Activated naive CD4-positive, alpha-beta T cell treated with anti-CD3 and anti-CD28 coated beads for 36 hours (primary cell): ENCODE measurements at regions not wholly inside any gene's neighbourhood (a gene's known extent, or its start where the extent isn't known, plus 50 kb on each side); places are given as distances from the start of the nearest gene placed in this dataset.

Source experiments
- CTCF ChIA-PET: fragments of 350-600 bp; sonication (Branson Sonifier 250); formaldehyde crosslinking; loops from one replicate; lab custom pipeline; 2021; ENCODE audit warnings: antibody characterized with exemption; lab: Charles Lee
- DNase-seq: peaks from one replicate; pipeline ENCODE4 v3.0.0-alpha.2; 2020
- H3K27ac Mint-ChIP-seq: one replicate; pipeline ENCODE4 v1.8.0; 2021; ENCODE audit warnings: mild to moderate bottlenecking, mixed read lengths
- H3K27me3 Mint-ChIP-seq: one replicate; pipeline ENCODE4 v1.8.0; 2021; ENCODE audit warnings: low read depth, mixed read lengths
- H3K36me3 Mint-ChIP-seq: one replicate; pipeline ENCODE4 v1.8.0; 2021; ENCODE audit warnings: low read depth, mixed read lengths
- H3K4me1 Mint-ChIP-seq: one replicate; pipeline ENCODE4 v1.8.0; 2021; ENCODE audit warnings: low read depth, mixed read lengths
- H3K4me3 Mint-ChIP-seq: one replicate; pipeline ENCODE4 v1.8.0; 2021; ENCODE audit warnings: mild to moderate bottlenecking, moderate library complexity, mixed read lengths
- H3K9me3 Mint-ChIP-seq: one replicate; pipeline ENCODE4 v1.8.0; 2021; ENCODE audit warnings: mixed read lengths
- intact Hi-C: fragments of 100-400 bp; cut with micrococcal nuclease; formaldehyde crosslinking; loops from one replicate; pipeline ENCODE4 v1.15.1; 2023

GRCh38 chr3:83877910-83878309, 1080.9 kb upstream of the CADM2 start:
- intact Hi-C loops: no loop called here
- no peaks in the 10 kb centered on the region for H3K4me1 Mint-ChIP-seq
- H3K9me3 Mint-ChIP-seq: peaks cover 6% of the 10 kb centered on the region
- no peaks in the 10 kb centered on the region for H3K36me3 Mint-ChIP-seq
- no peak overlapping the region for H3K4me3 Mint-ChIP-seq
- H3K27ac Mint-ChIP-seq: no peak overlapping the region
- no peaks in the 10 kb centered on the region for H3K27me3 Mint-ChIP-seq
- CTCF ChIA-PET: no interaction called here
- DNase-seq: no peak

- H3K4me1 Mint-ChIP-seq: no peaks in the 10 kb centered on the region
- intact Hi-C loops: no loop called here
- no peaks in the 10 kb centered on the region for H3K27me3 Mint-ChIP-seq
- H3K9me3 Mint-ChIP-seq: peaks cover 12% of the 10 kb centered on the region
- no peak overlapping the region for H3K27ac Mint-ChIP-seq
- no peak overlapping the region for H3K4me3 Mint-ChIP-seq
- DNase-seq: no peak
- CTCF ChIA-PET: no interaction called here
- no peaks in the 10 kb centered on the region for H3K36me3 Mint-ChIP-seq
Observed at GRCh38 chr3:83882701-83883100, 1076.1 kb upstream of the CADM2 start.

GRCh38 chr3:83890039-83890762, 1068.6 kb upstream of the CADM2 start:
- intact Hi-C loops: no loop called here
- CTCF ChIA-PET: no interaction called here
- DNase-seq: no peak
- Mint-ChIP-seq H3K27me3 (no peaks in the 10 kb centered on the region), H3K36me3 (no peaks in the 10 kb centered on the region), H3K27ac (no peak overlapping the region), H3K4me3 (no peak overlapping the region), H3K9me3 (peaks cover 6% of the 10 kb centered on the region), H3K4me1 (no peaks in the 10 kb centered on the region)

- Mint-ChIP-seq H3K4me1 (no peaks in the 10 kb centered on the region), H3K9me3 (peaks cover 4% of the 10 kb centered on the region), H3K27me3 (no peaks in the 10 kb centered on the region), H3K36me3 (no peaks in the 10 kb centered on the region), H3K27ac (no peak overlapping the region), H3K4me3 (no peak overlapping the region)
- no peak for DNase-seq
- CTCF ChIA-PET: no interaction called here
- intact Hi-C loops: no loop called here
Observed at GRCh38 chr3:83890763-83891135, 1068.0 kb upstream of the CADM2 start.

GRCh38 chr3:83894223-83894622, 1064.6 kb upstream of the CADM2 start:
- CTCF ChIA-PET: no interaction called here
- H3K4me1 Mint-ChIP-seq: no peaks in the 10 kb centered on the region
- no peak overlapping the region for H3K4me3 Mint-ChIP-seq
- no peaks in the 10 kb centered on the region for H3K27me3 Mint-ChIP-seq
- intact Hi-C loops: no loop called here
- no peaks in the 10 kb centered on the region for H3K36me3 Mint-ChIP-seq
- peaks cover 2% of the 10 kb centered on the region for H3K9me3 Mint-ChIP-seq
- no peak for DNase-seq
- H3K27ac Mint-ChIP-seq: no peak overlapping the region

- no peaks in the 10 kb centered on the region for H3K4me1 Mint-ChIP-seq
- H3K27me3 Mint-ChIP-seq: no peaks in the 10 kb centered on the region
- CTCF ChIA-PET: no interaction called here
- DNase-seq: no peak
- H3K27ac Mint-ChIP-seq: no peak overlapping the region
- intact Hi-C loops: no loop called here
- H3K36me3 Mint-ChIP-seq: no peaks in the 10 kb centered on the region
- H3K9me3 Mint-ChIP-seq: peaks cover 3% of the 10 kb centered on the region
- H3K4me3 Mint-ChIP-seq: no peak overlapping the region
Observed at GRCh38 chr3:83895892-83896291, 1062.9 kb upstream of the CADM2 start.

- no peak for DNase-seq
- Mint-ChIP-seq H3K36me3 (no peaks in the 10 kb centered on the region), H3K27me3 (no peaks in the 10 kb centered on the region), H3K27ac (no peak overlapping the region), H3K4me3 (no peak overlapping the region), H3K9me3 (peaks cover 2% of the 10 kb centered on the region), H3K4me1 (no peaks in the 10 kb centered on the region)
- intact Hi-C loops: no loop called here
- CTCF ChIA-PET: no interaction called here
Observed at GRCh38 chr3:83902787-83903533, 1055.8 kb upstream of the CADM2 start.

- Mint-ChIP-seq H3K9me3 (no peaks in the 10 kb centered on the region), H3K27ac (no peak overlapping the region), H3K36me3 (no peaks in the 10 kb centered on the region), H3K27me3 (no peaks in the 10 kb centered on the region), H3K4me3 (no peak overlapping the region), H3K4me1 (no peaks in the 10 kb centered on the region)
- intact Hi-C loops: no loop called here
- DNase-seq: no peak
- CTCF ChIA-PET: no interaction called here
Observed at GRCh38 chr3:83913381-83913780, 1045.4 kb upstream of the CADM2 start.

- Mint-ChIP-seq H3K4me3 (no peak overlapping the region), H3K27me3 (no peaks in the 10 kb centered on the region), H3K27ac (no peak overlapping the region), H3K36me3 (no peaks in the 10 kb centered on the region), H3K9me3 (peaks cover 29% of the 10 kb centered on the region), H3K4me1 (no peaks in the 10 kb centered on the region)
- no peak for DNase-seq
- intact Hi-C loops: no loop called here
- CTCF ChIA-PET: no interaction called here
Observed at GRCh38 chr3:83926291-83926690, 1032.5 kb upstream of the CADM2 start.

- Mint-ChIP-seq H3K4me1 (no peaks in the 10 kb centered on the region), H3K9me3 (peaks cover 31% of the 10 kb centered on the region), H3K4me3 (no peak overlapping the region), H3K27ac (no peak overlapping the region), H3K27me3 (no peaks in the 10 kb centered on the region), H3K36me3 (no peaks in the 10 kb centered on the region)
- DNase-seq: no peak
- CTCF ChIA-PET: no interaction called here
- intact Hi-C loops: no loop called here
Observed at GRCh38 chr3:83928391-83928790, 1030.4 kb upstream of the CADM2 start.

- no peak for DNase-seq
- CTCF ChIA-PET: no interaction called here
- H3K27me3 Mint-ChIP-seq: no peaks in the 10 kb centered on the region
- intact Hi-C loops: no loop called here
- H3K4me1 Mint-ChIP-seq: no peaks in the 10 kb centered on the region
- H3K4me3 Mint-ChIP-seq: no peak overlapping the region
- H3K9me3 Mint-ChIP-seq: peaks cover 31% of the 10 kb centered on the region
- no peak overlapping the region for H3K27ac Mint-ChIP-seq
- H3K36me3 Mint-ChIP-seq: no peaks in the 10 kb centered on the region
Observed at GRCh38 chr3:83928903-83929302, 1029.9 kb upstream of the CADM2 start.

- CTCF ChIA-PET: no interaction called here
- Mint-ChIP-seq H3K9me3 (peaks cover 14% of the 10 kb centered on the region), H3K27ac (no peak overlapping the region), H3K4me3 (no peak overlapping the region), H3K4me1 (no peaks in the 10 kb centered on the region), H3K36me3 (no peaks in the 10 kb centered on the region), H3K27me3 (no peaks in the 10 kb centered on the region)
- no peak for DNase-seq
- intact Hi-C loops: no loop called here
Observed at GRCh38 chr3:83934192-83935021, 1024.4 kb upstream of the CADM2 start.
